ENCODE measurements at regions not wholly inside any gene's neighbourhood (a gene's known extent, or its start where the extent isn't known, plus 50 kb on each side); places are given as distances from the start of the nearest gene placed in this dataset.

DNA sequence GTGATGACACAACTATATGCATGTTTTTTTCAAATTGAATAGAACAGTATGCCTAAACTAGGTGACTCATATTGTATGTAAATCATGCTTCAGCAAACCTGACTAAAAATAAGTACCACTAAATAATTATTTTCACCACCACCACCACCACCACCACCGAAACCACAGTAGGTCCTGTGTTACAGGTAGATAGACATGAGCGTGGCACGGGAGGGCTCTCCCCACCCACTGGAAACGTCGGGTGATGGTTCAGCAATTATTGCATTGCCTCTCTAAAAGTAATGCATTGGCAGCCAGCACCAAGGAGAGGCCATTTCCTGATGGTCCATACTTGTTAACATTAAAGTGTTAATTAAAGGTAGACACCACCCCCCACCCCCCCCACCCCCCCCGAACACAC lies 297.0 kb upstream of the NCAM2 start:
- no peak for TF ChIP-seq CTCF (IDR thresholded peaks at IDR 0.05)
- TF ChIP-seq EP300 (IDR thresholded peaks at IDR 0.05) = no peak
